ENCODE measurements at regions not wholly inside any gene's neighbourhood (a gene's known extent, or its start where the extent isn't known, plus 50 kb on each side); places are given as distances from the start of the nearest gene placed in this dataset.

- Histone ChIP-seq H3K4me1 (ENCODE audit: control insufficient read depth in 1 of 2, insufficient read depth in 2 of 2, low read length in 2 of 2) (no peaks in the 10 kb centered on the region), H3K4me3 (ENCODE audit: low read depth in 1 of 2, low read length in 2 of 2) (no peak overlapping the region), H3K27me3 (ENCODE audit: low read depth, low read length) (no peaks in the 10 kb centered on the region), H3K36me3 (ENCODE audit: control insufficient read depth in 1 of 2, insufficient read depth in 2 of 2, low read length in 2 of 2) (no peaks in the 10 kb centered on the region), H3K27ac (ENCODE audit: low read length) (no peak overlapping the region), H3K9me3 (ENCODE audit: control insufficient read depth in 1 of 2, low read length in 2 of 2) (no peaks in the 10 kb centered on the region)
These were observed 309.7 kb downstream of the GALR1 start for GRCh38 chr18:77559274-77559910.

GRCh38 chr18:77560341-77560992 is 310.8 kb downstream of the GALR1 start:
- Histone ChIP-seq H3K4me1 (ENCODE audit: control insufficient read depth in 1 of 2, insufficient read depth in 2 of 2, low read length in 2 of 2) (no peaks in the 10 kb centered on the region), H3K27ac (ENCODE audit: low read length) (no peak overlapping the region), H3K9me3 (ENCODE audit: control insufficient read depth in 1 of 2, low read length in 2 of 2) (no peaks in the 10 kb centered on the region), H3K36me3 (ENCODE audit: control insufficient read depth in 1 of 2, insufficient read depth in 2 of 2, low read length in 2 of 2) (no peaks in the 10 kb centered on the region), H3K4me3 (ENCODE audit: low read depth in 1 of 2, low read length in 2 of 2) (no peak overlapping the region), H3K27me3 (ENCODE audit: low read depth, low read length) (no peaks in the 10 kb centered on the region)

- H3K27me3 ChIP-seq (ENCODE audit: low read depth, low read length) = no peaks in the 10 kb centered on the region
These were observed 317.0 kb downstream of the GALR1 start for GRCh38 chr18:77566604-77567003.

GRCh38 chr18:77567205-77567604 is 317.6 kb downstream of the GALR1 start:
- H3K27me3 ChIP-seq (ENCODE audit: low read depth, low read length) = no peaks in the 10 kb centered on the region
- no peak overlapping the region for H3K27ac ChIP-seq (ENCODE audit: low read length)
- no peaks in the 10 kb centered on the region for H3K36me3 ChIP-seq (ENCODE audit: control insufficient read depth in 1 of 2, insufficient read depth in 2 of 2, low read length in 2 of 2)
- no peaks in the 10 kb centered on the region for H3K9me3 ChIP-seq (ENCODE audit: control insufficient read depth in 1 of 2, low read length in 2 of 2)
- no peak overlapping the region for H3K4me3 ChIP-seq (ENCODE audit: low read depth in 1 of 2, low read length in 2 of 2)
- no peaks in the 10 kb centered on the region for H3K4me1 ChIP-seq (ENCODE audit: control insufficient read depth in 1 of 2, insufficient read depth in 2 of 2, low read length in 2 of 2)

More at GRCh38 chr18:77566604-77567003, 317.0 kb downstream of the GALR1 start:
- no peak overlapping the region for H3K4me3 ChIP-seq (ENCODE audit: low read depth in 1 of 2, low read length in 2 of 2)
- no peak overlapping the region for H3K27ac ChIP-seq (ENCODE audit: low read length)
- H3K36me3 ChIP-seq (ENCODE audit: control insufficient read depth in 1 of 2, insufficient read depth in 2 of 2, low read length in 2 of 2) = no peaks in the 10 kb centered on the region
- no peaks in the 10 kb centered on the region for H3K9me3 ChIP-seq (ENCODE audit: control insufficient read depth in 1 of 2, low read length in 2 of 2)
- H3K4me1 ChIP-seq (ENCODE audit: control insufficient read depth in 1 of 2, insufficient read depth in 2 of 2, low read length in 2 of 2) = no peaks in the 10 kb centered on the region

GRCh38 chr18:77571743-77572142 is 322.1 kb downstream of the GALR1 start:
- no peaks in the 10 kb centered on the region for H3K27me3 ChIP-seq (ENCODE audit: low read depth, low read length)
- H3K27ac ChIP-seq (ENCODE audit: low read length) = no peak overlapping the region
- no peak overlapping the region for H3K4me3 ChIP-seq (ENCODE audit: low read depth in 1 of 2, low read length in 2 of 2)
- no peaks in the 10 kb centered on the region for H3K9me3 ChIP-seq (ENCODE audit: control insufficient read depth in 1 of 2, low read length in 2 of 2)
- H3K36me3 ChIP-seq (ENCODE audit: control insufficient read depth in 1 of 2, insufficient read depth in 2 of 2, low read length in 2 of 2) = no peaks in the 10 kb centered on the region
- no peaks in the 10 kb centered on the region for H3K4me1 ChIP-seq (ENCODE audit: control insufficient read depth in 1 of 2, insufficient read depth in 2 of 2, low read length in 2 of 2)

- H3K4me1 ChIP-seq (ENCODE audit: control insufficient read depth in 1 of 2, insufficient read depth in 2 of 2, low read length in 2 of 2) = no peaks in the 10 kb centered on the region
- no peak overlapping the region for H3K27ac ChIP-seq (ENCODE audit: low read length)
- no peak overlapping the region for H3K4me3 ChIP-seq (ENCODE audit: low read depth in 1 of 2, low read length in 2 of 2)
- H3K27me3 ChIP-seq (ENCODE audit: low read depth, low read length) = no peaks in the 10 kb centered on the region
- no peaks in the 10 kb centered on the region for H3K36me3 ChIP-seq (ENCODE audit: control insufficient read depth in 1 of 2, insufficient read depth in 2 of 2, low read length in 2 of 2)
- H3K9me3 ChIP-seq (ENCODE audit: control insufficient read depth in 1 of 2, low read length in 2 of 2) = no peaks in the 10 kb centered on the region
These were observed 322.9 kb downstream of the GALR1 start for GRCh38 chr18:77572537-77572936.

GRCh38 chr18:77573571-77573970 is 323.9 kb downstream of the GALR1 start:
- no peaks in the 10 kb centered on the region for H3K36me3 ChIP-seq (ENCODE audit: control insufficient read depth in 1 of 2, insufficient read depth in 2 of 2, low read length in 2 of 2)
- H3K27me3 ChIP-seq (ENCODE audit: low read depth, low read length) = no peaks in the 10 kb centered on the region
- H3K4me1 ChIP-seq (ENCODE audit: control insufficient read depth in 1 of 2, insufficient read depth in 2 of 2, low read length in 2 of 2) = no peaks in the 10 kb centered on the region
- no peak overlapping the region for H3K4me3 ChIP-seq (ENCODE audit: low read depth in 1 of 2, low read length in 2 of 2)
- H3K9me3 ChIP-seq (ENCODE audit: control insufficient read depth in 1 of 2, low read length in 2 of 2) = no peaks in the 10 kb centered on the region
- H3K27ac ChIP-seq (ENCODE audit: low read length) = no peak overlapping the region

GRCh38 chr18:77590943-77591515 is 341.4 kb downstream of the GALR1 start:
- Histone ChIP-seq H3K4me1 (ENCODE audit: control insufficient read depth in 1 of 2, insufficient read depth in 2 of 2, low read length in 2 of 2) (no peaks in the 10 kb centered on the region), H3K36me3 (ENCODE audit: control insufficient read depth in 1 of 2, insufficient read depth in 2 of 2, low read length in 2 of 2) (no peaks in the 10 kb centered on the region), H3K27me3 (ENCODE audit: low read depth, low read length) (no peaks in the 10 kb centered on the region), H3K9me3 (ENCODE audit: control insufficient read depth in 1 of 2, low read length in 2 of 2) (no peaks in the 10 kb centered on the region), H3K4me3 (ENCODE audit: low read depth in 1 of 2, low read length in 2 of 2) (no peak overlapping the region), H3K27ac (ENCODE audit: low read length) (no peak overlapping the region)

GRCh38 chr18:77597726-77598125 is 348.1 kb downstream of the GALR1 start:
- no peak overlapping the region for H3K4me3 ChIP-seq (ENCODE audit: low read depth in 1 of 2, low read length in 2 of 2)
- peaks cover 0 to 13% of the 10 kb centered on the region in 2 donors for H3K4me1 ChIP-seq (ENCODE audit: control insufficient read depth in 1 of 2, insufficient read depth in 2 of 2, low read length in 2 of 2)
- no peaks in the 10 kb centered on the region for H3K36me3 ChIP-seq (ENCODE audit: control insufficient read depth in 1 of 2, insufficient read depth in 2 of 2, low read length in 2 of 2)
- no peak overlapping the region for H3K27ac ChIP-seq (ENCODE audit: low read length)
- no peaks in the 10 kb centered on the region for H3K27me3 ChIP-seq (ENCODE audit: low read depth, low read length)
- no peaks in the 10 kb centered on the region for H3K9me3 ChIP-seq (ENCODE audit: control insufficient read depth in 1 of 2, low read length in 2 of 2)

GRCh38 chr18:77600674-77601073 is 351.0 kb downstream of the GALR1 start:
- Histone ChIP-seq H3K27ac (ENCODE audit: low read length) (no peak overlapping the region), H3K4me1 (ENCODE audit: control insufficient read depth in 1 of 2, insufficient read depth in 2 of 2, low read length in 2 of 2) (peaks cover 0 to 13% of the 10 kb centered on the region in 2 donors), H3K36me3 (ENCODE audit: control insufficient read depth in 1 of 2, insufficient read depth in 2 of 2, low read length in 2 of 2) (no peaks in the 10 kb centered on the region), H3K27me3 (ENCODE audit: low read depth, low read length) (no peaks in the 10 kb centered on the region), H3K9me3 (ENCODE audit: control insufficient read depth in 1 of 2, low read length in 2 of 2) (no peaks in the 10 kb centered on the region), H3K4me3 (ENCODE audit: low read depth in 1 of 2, low read length in 2 of 2) (no peak overlapping the region)

- Histone ChIP-seq H3K36me3 (ENCODE audit: control insufficient read depth in 1 of 2, insufficient read depth in 2 of 2, low read length in 2 of 2) (no peaks in the 10 kb centered on the region), H3K27ac (ENCODE audit: low read length) (no peak overlapping the region), H3K4me3 (ENCODE audit: low read depth in 1 of 2, low read length in 2 of 2) (no peak overlapping the region), H3K9me3 (ENCODE audit: control insufficient read depth in 1 of 2, low read length in 2 of 2) (no peaks in the 10 kb centered on the region), H3K4me1 (ENCODE audit: control insufficient read depth in 1 of 2, insufficient read depth in 2 of 2, low read length in 2 of 2) (peaks cover 0 to 13% of the 10 kb centered on the region in 2 donors), H3K27me3 (ENCODE audit: low read depth, low read length) (no peaks in the 10 kb centered on the region)
These were observed 351.9 kb downstream of the GALR1 start for GRCh38 chr18:77601567-77601966.
